PFSK-1 (cell line): ENCODE measurements at regions not wholly inside any gene's neighbourhood (a gene's known extent, or its start where the extent isn't known, plus 50 kb on each side); places are given as distances from the start of the nearest gene placed in this dataset.

Experiments
- FOXP2 ChIP-seq: optimal IDR thresholded peaks from 2 replicates; pipeline ENCODE3; 2011; ENCODE audit warnings: borderline replicate concordance, control low read depth, inconsistent platforms; ENCODE audit not compliant: insufficient read depth; ENCODE audit errors: extremely low read length, extremely low read depth
- POLR2AphosphoS5 ChIP-seq: IDR thresholded peaks from 2 replicates; pipeline ENCODE4 v1.6.1; 2012; ENCODE audit warnings: low read depth, mild to moderate bottlenecking, control low read depth, low read length, moderate library complexity
- REST ChIP-seq, 2 experiments: IDR thresholded peaks; 2 replicates each; pipeline versions ENCODE4 v1.6.1 to v1.8.0; 2011 to 2012; ENCODE audit warnings: low read depth in 2 of 2, low read length in 2 of 2, control low read depth in 1 of 2, inconsistent platforms in 1 of 2, mild to moderate bottlenecking in 1 of 2, moderate library complexity in 1 of 2; ENCODE audit not compliant: insufficient read depth in 1 of 2
- SIN3A ChIP-seq: IDR thresholded peaks from 2 replicates; pipeline ENCODE4 v1.6.1; 2012; ENCODE audit warnings: mild to moderate bottlenecking, low read length, moderate library complexity, borderline replicate concordance; ENCODE audit not compliant: insufficient read depth
- TAF1 ChIP-seq: IDR thresholded peaks from 2 replicates; pipeline ENCODE4 v1.6.1; 2012; ENCODE audit warnings: low read length, control low read depth, borderline replicate concordance; ENCODE audit not compliant: insufficient read depth

GRCh38 chr6:11292091-11292490, 59.6 kb upstream of the NEDD9 start:
- peak in 1 of 2 experiments; percentile 43; a peak in 1 of 4 replicates for TF ChIP-seq REST (IDR thresholded peaks at IDR 0.05; ENCODE audit: insufficient read depth in 1 of 2, low read depth in 2 of 2, low read length in 2 of 2)
- TF ChIP-seq SIN3A: no peak

GRCh38 chr6:11291582-11291981, 59.1 kb upstream of the NEDD9 start:
- TF ChIP-seq FOXP2: no peak
- no peak for TF ChIP-seq SIN3A
- no peak for TF ChIP-seq REST (IDR thresholded peaks at IDR 0.05; ENCODE audit: insufficient read depth in 1 of 2, low read depth in 2 of 2, low read length in 2 of 2)
- no peak for TF ChIP-seq TAF1
- no peak for TF ChIP-seq POLR2AphosphoS5

GRCh38 chr6:11290027-11290426, 57.6 kb upstream of the NEDD9 start:
- TF ChIP-seq SIN3A (no peak), TAF1 (no peak), FOXP2 (no peak), REST (IDR thresholded peaks at IDR 0.05; ENCODE audit: insufficient read depth in 1 of 2, low read depth in 2 of 2, low read length in 2 of 2) (no peak), POLR2AphosphoS5 (no peak)

- no peak for TF ChIP-seq POLR2AphosphoS5
- no peak for TF ChIP-seq SIN3A
- no peak for TF ChIP-seq TAF1
- no peak for TF ChIP-seq FOXP2
- no peak for TF ChIP-seq REST (IDR thresholded peaks at IDR 0.05; ENCODE audit: insufficient read depth in 1 of 2, low read depth in 2 of 2, low read length in 2 of 2)
Measured at GRCh38 chr6:11288065-11288464, 55.6 kb upstream of the NEDD9 start.

- no peak for TF ChIP-seq REST (IDR thresholded peaks at IDR 0.05; ENCODE audit: insufficient read depth in 1 of 2, low read depth in 2 of 2, low read length in 2 of 2)
- no peak for TF ChIP-seq POLR2AphosphoS5
- no peak for TF ChIP-seq FOXP2
- no peak for TF ChIP-seq TAF1
- no peak for TF ChIP-seq SIN3A
Measured at GRCh38 chr6:11284996-11285395, 52.5 kb upstream of the NEDD9 start.
